ENCODE measurements at regions not wholly inside any gene's neighbourhood (a gene's known extent, or its start where the extent isn't known, plus 50 kb on each side); places are given as distances from the start of the nearest gene placed in this dataset.

DNA sequence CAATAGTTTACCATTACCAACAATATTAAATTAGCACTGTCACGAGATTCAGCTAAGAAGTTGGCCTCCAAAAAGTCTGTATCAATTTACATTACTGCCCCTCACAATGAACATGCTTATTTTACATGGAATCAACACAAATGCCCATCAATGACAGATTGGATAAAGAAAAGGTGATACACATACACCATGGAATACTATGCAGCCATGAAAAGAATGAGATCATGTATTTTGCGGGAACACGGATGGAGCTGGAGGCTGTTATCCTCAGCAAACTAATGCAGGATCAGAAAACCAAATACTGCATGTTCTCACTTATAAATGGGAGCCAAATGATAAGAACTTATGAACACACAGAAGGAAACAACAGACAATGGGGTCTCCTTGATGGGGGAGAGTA lies 211.8 kb upstream of the RREB1 start:
- TF ChIP-seq, protein P1, sequence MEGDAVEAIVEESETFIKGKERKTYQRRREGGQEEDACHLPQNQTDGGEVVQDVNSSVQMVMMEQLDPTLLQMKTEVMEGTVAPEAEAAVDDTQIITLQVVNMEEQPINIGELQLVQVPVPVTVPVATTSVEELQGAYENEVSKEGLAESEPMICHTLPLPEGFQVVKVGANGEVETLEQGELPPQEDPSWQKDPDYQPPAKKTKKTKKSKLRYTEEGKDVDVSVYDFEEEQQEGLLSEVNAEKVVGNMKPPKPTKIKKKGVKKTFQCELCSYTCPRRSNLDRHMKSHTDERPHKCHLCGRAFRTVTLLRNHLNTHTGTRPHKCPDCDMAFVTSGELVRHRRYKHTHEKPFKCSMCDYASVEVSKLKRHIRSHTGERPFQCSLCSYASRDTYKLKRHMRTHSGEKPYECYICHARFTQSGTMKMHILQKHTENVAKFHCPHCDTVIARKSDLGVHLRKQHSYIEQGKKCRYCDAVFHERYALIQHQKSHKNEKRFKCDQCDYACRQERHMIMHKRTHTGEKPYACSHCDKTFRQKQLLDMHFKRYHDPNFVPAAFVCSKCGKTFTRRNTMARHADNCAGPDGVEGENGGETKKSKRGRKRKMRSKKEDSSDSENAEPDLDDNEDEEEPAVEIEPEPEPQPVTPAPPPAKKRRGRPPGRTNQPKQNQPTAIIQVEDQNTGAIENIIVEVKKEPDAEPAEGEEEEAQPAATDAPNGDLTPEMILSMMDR (conservative IDR thresholded peaks at IDR 0.05; ENCODE audit: low read depth in 2 of 2), result no peak
- TF ChIP-seq, protein P2, sequence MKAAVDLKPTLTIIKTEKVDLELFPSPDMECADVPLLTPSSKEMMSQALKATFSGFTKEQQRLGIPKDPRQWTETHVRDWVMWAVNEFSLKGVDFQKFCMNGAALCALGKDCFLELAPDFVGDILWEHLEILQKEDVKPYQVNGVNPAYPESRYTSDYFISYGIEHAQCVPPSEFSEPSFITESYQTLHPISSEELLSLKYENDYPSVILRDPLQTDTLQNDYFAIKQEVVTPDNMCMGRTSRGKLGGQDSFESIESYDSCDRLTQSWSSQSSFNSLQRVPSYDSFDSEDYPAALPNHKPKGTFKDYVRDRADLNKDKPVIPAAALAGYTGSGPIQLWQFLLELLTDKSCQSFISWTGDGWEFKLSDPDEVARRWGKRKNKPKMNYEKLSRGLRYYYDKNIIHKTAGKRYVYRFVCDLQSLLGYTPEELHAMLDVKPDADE (IDR thresholded peaks at IDR 0.05), result no peak
